Ramos (cell line): ENCODE measurements at regions not wholly inside any gene's neighbourhood (a gene's known extent, or its start where the extent isn't known, plus 50 kb on each side); places are given as distances from the start of the nearest gene placed in this dataset.

ENCODE experiments used
- in situ Hi-C: fragments of 300-500 bp; cut with MboI; formaldehyde crosslinking; loops from one replicate; pipeline ENCODE4 v1.14.3; 2022; ENCODE audit warnings: low sequenced_read_pairs; ENCODE audit not compliant: unreplicated experiment

DNA sequence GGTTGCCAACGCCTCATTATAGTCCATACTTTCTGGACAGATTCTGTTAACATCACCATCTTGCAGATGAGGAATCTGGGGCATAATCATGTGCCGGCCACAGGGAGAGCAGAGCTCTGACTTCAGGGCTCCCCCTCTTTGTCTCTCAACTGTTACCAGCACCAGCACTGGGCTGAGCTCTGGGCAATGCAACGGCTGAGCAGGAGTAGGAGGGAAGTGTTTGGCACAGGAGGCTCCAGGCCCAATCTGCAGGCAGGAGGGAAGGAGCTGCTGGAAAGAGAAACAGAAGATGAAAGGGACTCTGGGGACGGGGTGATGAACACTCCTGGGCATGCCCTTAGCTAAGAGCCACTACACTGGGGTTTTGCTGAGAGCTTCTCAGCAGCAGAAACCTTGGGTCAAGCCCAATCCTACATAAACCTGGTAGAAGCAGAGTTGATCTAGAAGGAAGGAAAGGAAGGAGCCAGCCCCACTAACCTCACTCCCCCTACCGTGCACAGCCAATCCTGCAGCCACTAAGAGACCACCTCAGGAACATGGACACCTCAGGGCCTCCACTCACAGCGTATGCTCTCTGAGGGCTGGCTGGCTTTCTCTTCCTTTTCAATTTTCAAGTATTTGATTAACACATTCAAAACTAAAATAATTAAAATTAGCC lies 73.1 kb upstream of the SPATA12 start:
- in situ Hi-C loops = loop anchor here (5.0 to 25.0 kb wide), 3 partner anchors 133 to 650 kb away; no protein-coding TSS in a partner anchor

GRCh38 chr3:56986347-56986746 lies 74.1 kb upstream of the SPATA12 start:
- in situ Hi-C loops = loop anchor here (5.0 to 25.0 kb wide), 3 partner anchors 132 to 649 kb away; no protein-coding TSS in a partner anchor

DNA sequence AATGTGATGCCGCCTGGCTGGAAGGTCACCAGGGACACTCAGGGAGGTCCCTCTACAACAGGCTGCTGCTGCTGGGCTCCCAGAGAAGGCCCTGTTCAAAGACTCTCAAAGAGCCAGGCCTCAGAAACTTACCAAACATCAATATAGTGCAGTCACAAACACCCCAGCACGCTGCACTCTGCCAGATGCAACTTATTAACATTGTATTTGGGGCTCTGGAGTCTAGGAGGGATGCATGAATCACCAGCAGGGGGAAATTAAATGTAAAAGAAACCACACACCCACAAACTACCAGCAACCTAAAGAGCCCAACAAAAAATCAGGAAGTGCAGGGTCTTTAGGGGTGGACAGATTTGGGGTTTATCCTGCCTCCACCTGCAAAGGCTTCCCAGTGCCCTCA lies 74.6 kb upstream of the SPATA12 start:
- in situ Hi-C loops = loop anchor here (5.0 to 25.0 kb wide), 3 partner anchors 131 to 649 kb away; no protein-coding TSS in a partner anchor

- in situ Hi-C loops = loop anchor here (5.0 to 25.0 kb wide), 3 partner anchors 131 to 648 kb away; no protein-coding TSS in a partner anchor
Measured at GRCh38 chr3:56985460-56985859, 75.0 kb upstream of the SPATA12 start.

GRCh38 chr3:56983427-56983826 lies 77.0 kb upstream of the SPATA12 start:
- in situ Hi-C loops = loop anchor here (10.0 to 25.0 kb wide), 2 partner anchors 129 to 646 kb away; no protein-coding TSS in a partner anchor

DNA sequence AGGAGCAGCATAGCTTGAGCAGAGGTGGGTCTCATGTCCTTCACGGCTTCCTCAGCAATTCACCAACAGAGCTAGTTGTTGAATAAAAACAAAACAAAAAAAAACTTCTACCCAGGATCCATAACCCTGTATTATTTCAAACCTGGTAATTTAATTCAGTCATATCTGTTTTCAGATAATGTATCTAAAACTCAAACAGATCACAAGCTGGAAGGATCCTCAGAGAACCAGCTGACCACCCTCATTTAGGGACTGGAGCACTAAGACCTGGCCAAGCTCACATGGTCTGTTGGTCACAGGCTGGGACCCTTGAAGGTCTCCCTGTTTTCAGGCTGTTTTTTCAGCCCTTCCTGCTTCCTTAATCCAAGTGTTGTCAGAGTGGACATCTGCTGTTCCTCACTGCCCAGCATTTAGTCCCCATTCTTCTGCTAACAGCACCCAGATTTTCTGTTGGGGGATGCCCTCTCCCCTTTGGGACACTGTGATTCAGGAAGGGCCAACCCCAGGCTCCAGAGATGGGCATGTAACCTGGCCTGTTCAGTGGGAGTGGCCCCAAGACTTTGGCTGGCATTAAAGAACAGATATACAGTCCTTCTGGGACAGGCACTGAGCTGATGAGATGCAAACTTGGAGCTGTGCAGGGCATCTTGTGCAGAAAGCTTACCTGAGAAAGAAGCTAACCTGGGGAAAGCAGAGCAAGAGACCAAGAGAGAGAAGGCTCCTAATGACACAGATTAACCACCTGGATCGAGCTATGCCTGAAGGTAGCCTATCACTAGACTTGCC lies 78.8 kb upstream of the SPATA12 start:
- in situ Hi-C loops = loop anchor here (10.0 to 25.0 kb wide), 2 partner anchors 127 to 644 kb away; no protein-coding TSS in a partner anchor

- in situ Hi-C loops = loop anchor here (10.0 to 25.0 kb wide), 2 partner anchors 126 to 644 kb away; no protein-coding TSS in a partner anchor
Measured at GRCh38 chr3:56980798-56981390, 79.6 kb upstream of the SPATA12 start.

- in situ Hi-C loops = loop anchor here (10.0 to 25.0 kb wide), 2 partner anchors 125 to 643 kb away; no protein-coding TSS in a partner anchor
Measured at GRCh38 chr3:56980243-56980642, 80.2 kb upstream of the SPATA12 start.

DNA sequence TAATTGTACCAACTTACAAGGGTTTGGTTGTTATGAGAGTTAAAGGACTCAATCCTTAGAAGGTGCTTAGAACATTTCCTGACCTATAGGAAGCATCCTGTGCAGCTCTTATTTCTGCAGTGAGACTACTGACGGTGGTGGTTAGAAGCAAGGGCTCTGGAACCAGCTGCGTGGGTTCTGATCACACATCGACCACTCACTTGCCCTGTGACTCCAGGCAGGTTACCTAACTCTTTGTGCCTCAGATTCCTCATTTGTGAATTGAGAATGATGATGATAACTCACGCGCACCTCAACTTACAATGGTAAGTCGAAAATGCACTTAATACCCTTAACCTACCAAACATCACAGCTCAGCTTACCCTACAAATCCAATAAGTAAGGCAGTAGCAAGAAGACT lies 80.7 kb upstream of the SPATA12 start:
- in situ Hi-C loops = loop anchor here (10.0 to 25.0 kb wide), 2 partner anchors 125 to 642 kb away; no protein-coding TSS in a partner anchor

DNA sequence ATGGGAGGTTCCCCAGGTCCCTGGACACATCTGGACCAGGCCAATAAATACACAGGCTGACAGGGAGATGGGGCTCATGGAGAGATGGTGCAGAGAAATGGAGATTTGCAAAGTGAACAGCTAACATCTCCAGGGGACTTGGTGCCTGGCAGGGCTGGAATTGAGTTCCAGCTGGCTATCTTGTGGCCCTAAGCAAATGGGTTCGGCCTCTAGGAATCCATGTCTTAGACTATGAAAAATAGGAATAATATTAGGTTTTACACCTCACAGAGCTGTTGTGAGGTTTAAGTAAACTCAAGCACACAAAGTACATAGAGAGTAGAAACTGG lies 82.9 kb upstream of the SPATA12 start:
- in situ Hi-C loops = loop anchor here (25.0 kb wide), 1 partner anchor 640 kb away; no protein-coding TSS in a partner anchor

DNA sequence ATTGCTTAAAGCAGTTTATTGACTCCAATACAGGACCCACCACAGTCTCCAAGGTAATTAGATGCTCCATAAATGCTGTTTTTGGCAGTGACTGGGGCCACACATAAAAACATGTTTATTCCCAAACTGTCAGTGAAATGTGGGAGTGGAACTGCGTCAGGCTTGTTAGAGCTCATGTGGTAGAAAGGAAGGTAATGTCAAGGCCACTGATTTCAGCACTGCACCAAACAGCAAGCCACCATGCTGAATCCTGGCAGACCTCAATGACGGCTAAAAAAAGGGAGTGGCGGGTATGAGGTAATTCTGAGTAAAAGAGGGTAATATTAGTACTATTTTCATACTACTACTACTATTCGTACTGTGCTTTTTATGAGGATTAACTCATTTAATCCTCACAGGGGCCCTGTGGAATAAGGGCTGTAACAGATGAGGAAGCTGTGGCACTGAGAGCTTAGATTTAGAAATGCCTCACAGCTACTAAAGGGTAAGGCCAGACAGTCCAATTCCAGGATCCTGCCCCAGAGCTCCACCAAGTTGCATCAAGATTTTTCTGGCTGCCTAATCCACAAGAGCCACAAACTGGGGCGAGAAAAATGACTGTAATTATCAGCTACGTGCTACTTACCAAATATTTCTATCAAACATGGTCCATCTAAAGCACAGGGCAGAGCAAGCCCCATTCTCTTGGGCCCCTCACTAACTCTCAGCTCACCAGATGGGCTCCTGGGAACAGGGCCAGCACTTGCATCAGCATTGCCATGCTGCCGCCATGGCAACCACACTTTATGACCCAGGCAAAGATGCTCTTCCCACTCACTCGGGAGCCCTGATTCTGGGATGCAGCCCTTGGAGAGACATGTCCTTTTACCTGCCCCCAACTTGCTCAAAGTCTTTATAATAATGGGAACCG lies 83.6 kb upstream of the SPATA12 start:
- in situ Hi-C loops = loop anchor here (25.0 kb wide), 1 partner anchor 640 kb away; no protein-coding TSS in a partner anchor

GRCh38 chr3:56975567-56975966 lies 84.9 kb upstream of the SPATA12 start:
- in situ Hi-C loops = loop anchor here (25.0 kb wide), 1 partner anchor 638 kb away; no protein-coding TSS in a partner anchor

GRCh38 chr3:56974247-56974930 lies 86.1 kb upstream of the SPATA12 start:
- in situ Hi-C loops = no loop called here

DNA sequence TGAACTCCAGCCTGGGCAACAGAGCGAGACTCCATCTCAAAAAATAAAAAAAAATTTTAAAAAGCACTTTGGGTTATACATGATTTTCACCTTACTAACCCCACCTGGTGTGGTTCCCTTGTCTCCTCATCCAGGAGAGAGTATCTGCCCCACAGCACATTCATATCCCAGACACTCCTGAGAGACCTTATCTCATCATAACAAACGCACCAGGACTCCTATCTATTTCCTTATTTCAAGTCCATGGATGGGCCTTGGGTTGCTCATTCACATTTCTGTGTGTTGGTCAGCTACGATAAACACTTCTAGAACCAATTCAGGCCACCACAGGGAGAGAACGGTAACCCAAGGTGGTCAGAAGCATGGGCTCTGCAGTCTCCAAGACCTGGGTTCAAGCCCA lies 88.6 kb upstream of the SPATA12 start:
- in situ Hi-C loops = no loop called here

DNA sequence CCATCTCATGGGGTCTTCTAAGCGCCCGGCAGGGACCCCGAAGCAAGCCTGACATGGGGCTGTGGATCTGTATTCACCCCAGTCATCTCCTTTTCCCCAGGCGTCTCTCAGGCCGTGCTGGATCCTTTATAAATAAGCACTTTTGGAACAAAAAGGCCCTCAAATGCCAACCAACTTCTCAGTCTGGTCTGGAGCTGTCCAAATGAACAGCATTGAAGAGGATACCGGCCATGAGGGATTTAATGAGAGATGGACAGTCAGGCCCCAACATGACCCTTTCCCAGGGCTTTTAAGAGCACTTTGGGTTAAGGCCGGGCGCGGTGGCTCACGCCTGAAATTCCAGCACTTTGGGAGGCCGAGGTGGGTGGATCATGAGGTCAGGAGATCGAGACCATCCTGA lies 89.2 kb upstream of the SPATA12 start:
- in situ Hi-C loops = no loop called here

- in situ Hi-C loops = no loop called here
Measured at GRCh38 chr3:56970461-56970879, 90.0 kb upstream of the SPATA12 start.

DNA sequence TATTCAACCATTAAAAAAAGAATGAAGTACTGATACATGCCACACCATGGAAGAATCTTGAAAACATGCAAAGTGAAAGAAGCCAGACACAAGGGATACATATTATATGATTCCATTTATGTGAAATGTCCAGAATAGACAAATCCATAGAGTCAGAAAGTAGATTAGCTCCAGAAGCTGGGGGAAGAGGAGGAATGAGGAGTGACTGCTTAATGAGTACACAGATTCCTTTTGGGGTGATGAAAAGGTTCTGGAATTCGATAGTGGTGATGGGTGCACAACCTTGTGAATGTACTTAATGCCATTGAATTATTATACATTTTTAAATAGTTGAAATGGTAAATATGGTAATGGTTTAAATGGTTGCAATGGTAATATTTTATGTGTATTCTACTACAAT lies 90.6 kb upstream of the SPATA12 start:
- in situ Hi-C loops = no loop called here

GRCh38 chr3:56966509-56966908 lies 94.0 kb upstream of the SPATA12 start:
- in situ Hi-C loops = no loop called here

GRCh38 chr3:56966104-56966503 lies 94.4 kb upstream of the SPATA12 start:
- in situ Hi-C loops = no loop called here
